Transverse colon (tissue), 4 donors: ENCODE measurements at regions not wholly inside any gene's neighbourhood (a gene's known extent, or its start where the extent isn't known, plus 50 kb on each side); places are given as distances from the start of the nearest gene placed in this dataset.

Experiments
- DNase-seq: peaks from one replicate; pipeline ENCODE4 v3.0.0-alpha.2; 2019
- H3K27ac ChIP-seq, 4 donors: fragments of 200-600 bp; sonication (generic); 2 replicates each; pipeline ENCODE4 v1.5.1; 2016 to 2018; ENCODE audit warnings: inconsistent platforms in 4 of 4
- H3K27me3 ChIP-seq: fragments of 200-600 bp; sonication (generic); 2 replicates; pipeline ENCODE4 v1.5.1; 2017; ENCODE audit warnings: inconsistent platforms
- H3K36me3 ChIP-seq, 4 donors: fragments of 200-600 bp; sonication (generic); 2 replicates each; pipeline ENCODE4 v1.5.1; 2017 to 2019; ENCODE audit warnings: inconsistent platforms in 4 of 4
- H3K4me1 ChIP-seq, 4 donors: fragments of 200-600 bp; sonication (generic); 2 replicates each; pipeline ENCODE4 v1.5.1; 2017 to 2020; ENCODE audit warnings: inconsistent platforms in 4 of 4
- H3K4me3 ChIP-seq, 4 donors: fragments of 200-600 bp; sonication (generic); 1 replicate in 1 of 4; 2 replicates in 3 of 4; pipeline versions ENCODE4 v1.5.1 to v1.6.1; 2017 to 2019; ENCODE audit warnings: inconsistent platforms in 4 of 4
- H3K9me3 ChIP-seq, 2 donors: fragments of 200-600 bp; sonication (generic); 2 replicates each; pipeline ENCODE4 v1.5.1; 2017 to 2019; ENCODE audit warnings: inconsistent platforms in 2 of 2
- EP300 ChIP-seq: sonication (generic); formaldehyde crosslinking; IDR thresholded peaks from one replicate; pipeline ENCODE4 v1.6.1; 2017; ENCODE audit warnings: antibody characterized with exemption, low read depth
- POLR2A ChIP-seq: fragments of 450-650 bp; IDR thresholded peaks from one replicate; pipeline ENCODE4 v1.6.1; 2016; ENCODE audit warnings: antibody characterized with exemption, mild to moderate bottlenecking, moderate library complexity
- POLR2AphosphoS5 ChIP-seq, 3 donors: sonication (generic); formaldehyde crosslinking; IDR thresholded peaks; one replicate each; pipeline ENCODE4 v1.6.1; 2016; ENCODE audit warnings: antibody characterized with exemption in 3 of 3
- WGBS, 2 donors: methylation state at CpG; one replicate each; pipeline ENCODE4 v1.1.5; 2018; ENCODE audit warnings: low coverage in 1 of 2; 5-methylcytosine and 5-hydroxymethylcytosine counted together
- in situ Hi-C, 4 donors: fragments of 200-750 bp; cut with MboI; loops; one replicate each; pipeline versions ENCODE4 v1.15.0 to v1.15.1; 2017; ENCODE audit warnings: low sequenced_read_pairs in 3 of 4, low pct_ligation_motif_present in 1 of 4, low pct_unique_long_range_greater_than_20kb in 1 of 4
- intact Hi-C: fragments of 100-400 bp; cut with DNase I; formaldehyde crosslinking; loops from one replicate; pipeline ENCODE4 v1.15.1; 2023; ENCODE audit warnings: low total_unique reads
- TF ChIP-seq, protein P1 (sequence below), 5 experiments: fragments of 200-600 bp in 3 of 5; fragments of 450-650 bp in 2 of 5; sonication (generic) in 3 of 5; IDR thresholded peaks; 1 replicate in 2 of 5; 2 replicates in 3 of 5; pipeline ENCODE4 v1.5.1; 2016 to 2017; ENCODE audit warnings: antibody characterized with exemption in 5 of 5, inconsistent platforms in 3 of 5, mild to moderate bottlenecking in 2 of 5, moderate library complexity in 1 of 5

DNA sequence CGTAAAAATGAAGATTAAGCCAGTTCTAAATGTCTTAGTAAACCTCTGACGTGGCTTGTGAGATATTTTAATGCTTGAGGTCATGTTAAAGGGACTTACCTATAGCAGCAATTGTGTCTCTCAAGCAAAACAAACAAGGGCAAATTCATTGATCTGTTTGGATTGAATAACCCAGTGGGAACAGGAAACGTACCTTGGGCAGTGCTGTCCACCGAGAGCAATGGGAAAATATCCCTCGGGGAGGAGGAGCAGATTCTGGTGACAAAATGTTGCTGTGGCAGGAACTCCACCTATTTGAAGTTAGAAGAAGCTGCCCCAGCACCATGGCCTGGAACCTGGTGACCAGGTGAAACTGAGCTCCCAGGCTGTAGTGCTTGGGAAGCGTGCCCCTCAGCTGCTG lies 107.1 kb upstream of the FZD8 start:
- H3K27me3 ChIP-seq: no peaks in the 10 kb centered on the region
- no peaks in the 10 kb centered on the region for H3K4me1 ChIP-seq
- in situ Hi-C loops: no loop called here
- 89 to 97% methylated on average over 5 to 6 of the region's 6 CpGs for WGBS, 2 donors
- intact Hi-C loops: no loop called here
- H3K9me3 ChIP-seq: no peaks in the 10 kb centered on the region
- DNase-seq: no peak
- H3K4me3 ChIP-seq: no peak overlapping the region
- H3K36me3 ChIP-seq: no peaks in the 10 kb centered on the region
- TF ChIP-seq, protein P1, sequence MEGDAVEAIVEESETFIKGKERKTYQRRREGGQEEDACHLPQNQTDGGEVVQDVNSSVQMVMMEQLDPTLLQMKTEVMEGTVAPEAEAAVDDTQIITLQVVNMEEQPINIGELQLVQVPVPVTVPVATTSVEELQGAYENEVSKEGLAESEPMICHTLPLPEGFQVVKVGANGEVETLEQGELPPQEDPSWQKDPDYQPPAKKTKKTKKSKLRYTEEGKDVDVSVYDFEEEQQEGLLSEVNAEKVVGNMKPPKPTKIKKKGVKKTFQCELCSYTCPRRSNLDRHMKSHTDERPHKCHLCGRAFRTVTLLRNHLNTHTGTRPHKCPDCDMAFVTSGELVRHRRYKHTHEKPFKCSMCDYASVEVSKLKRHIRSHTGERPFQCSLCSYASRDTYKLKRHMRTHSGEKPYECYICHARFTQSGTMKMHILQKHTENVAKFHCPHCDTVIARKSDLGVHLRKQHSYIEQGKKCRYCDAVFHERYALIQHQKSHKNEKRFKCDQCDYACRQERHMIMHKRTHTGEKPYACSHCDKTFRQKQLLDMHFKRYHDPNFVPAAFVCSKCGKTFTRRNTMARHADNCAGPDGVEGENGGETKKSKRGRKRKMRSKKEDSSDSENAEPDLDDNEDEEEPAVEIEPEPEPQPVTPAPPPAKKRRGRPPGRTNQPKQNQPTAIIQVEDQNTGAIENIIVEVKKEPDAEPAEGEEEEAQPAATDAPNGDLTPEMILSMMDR (IDR thresholded peaks at IDR 0.05): no peak
- TF ChIP-seq POLR2A (no peak), EP300 (no peak), POLR2AphosphoS5 (IDR thresholded peaks at IDR 0.05) (no peak)
- no peak overlapping the region for H3K27ac ChIP-seq

DNA sequence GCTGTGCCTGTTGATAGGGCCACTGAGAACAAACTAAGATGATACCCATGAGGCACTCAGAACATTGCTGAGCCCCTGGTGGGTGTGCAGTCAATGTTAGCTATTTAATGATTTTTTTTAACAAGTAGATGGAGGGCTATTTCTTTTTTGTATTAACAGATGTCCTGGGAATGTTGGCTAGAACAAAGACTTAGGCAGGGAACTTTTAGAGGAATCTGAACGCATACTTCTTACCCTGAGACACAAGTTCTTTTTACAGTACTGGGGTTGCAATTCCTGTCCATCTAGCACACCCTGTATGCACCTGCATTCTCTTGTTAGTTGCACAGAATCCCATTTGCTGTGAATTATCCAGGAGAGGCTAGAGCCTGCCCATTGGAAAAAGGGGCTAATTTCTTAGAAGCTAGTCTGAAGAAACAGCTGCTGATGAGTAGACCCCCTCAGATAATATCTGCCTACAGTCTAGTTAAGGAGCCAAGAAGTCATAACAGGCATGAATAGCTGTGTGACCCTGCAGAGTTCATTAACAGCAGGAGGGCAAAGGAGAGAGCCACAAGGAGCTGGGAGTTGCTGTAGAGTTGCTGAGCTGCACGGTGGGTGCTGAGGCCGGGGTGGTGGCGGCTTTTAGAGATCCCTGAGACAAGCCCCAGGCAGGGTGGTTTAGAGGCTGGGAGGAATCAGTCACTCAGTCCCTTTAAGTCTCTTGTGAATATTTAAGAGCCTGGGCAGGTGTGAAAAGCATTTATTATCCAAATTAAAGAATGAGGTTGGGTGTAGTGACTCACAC lies 103.7 kb upstream of the FZD8 start:
- H3K9me3 ChIP-seq: no peaks in the 10 kb centered on the region
- H3K36me3 ChIP-seq: no peaks in the 10 kb centered on the region
- H3K4me1 ChIP-seq: no peaks in the 10 kb centered on the region
- no peak overlapping the region for H3K27ac ChIP-seq
- DNase-seq: no peak
- TF ChIP-seq, protein P1 (IDR thresholded peaks at IDR 0.05): no peak
- no peak for TF ChIP-seq POLR2AphosphoS5 (IDR thresholded peaks at IDR 0.05)
- TF ChIP-seq POLR2A: no peak
- TF ChIP-seq EP300: no peak
- WGBS, 2 donors: 87 to 92% methylated on average over 2 to 4 of the region's 4 CpGs
- no peak overlapping the region for H3K4me3 ChIP-seq
- intact Hi-C loops: no loop called here
- in situ Hi-C loops: no loop called here
- H3K27me3 ChIP-seq: no peaks in the 10 kb centered on the region

GRCh38 chr10:35743851-35744250 lies 101.8 kb upstream of the FZD8 start:
- H3K9me3 ChIP-seq: no peaks in the 10 kb centered on the region
- H3K36me3 ChIP-seq: no peaks in the 10 kb centered on the region
- TF ChIP-seq POLR2AphosphoS5 (IDR thresholded peaks at IDR 0.05): no peak
- no peak for DNase-seq
- H3K4me3 ChIP-seq: no peak overlapping the region
- intact Hi-C loops (no loop called here), in situ Hi-C loops (no loop called here)
- no peak overlapping the region for H3K27ac ChIP-seq
- H3K4me1 ChIP-seq: no peaks in the 10 kb centered on the region
- 78 to 90% methylated on average over 2 of the region's 2 CpGs for WGBS, 2 donors
- H3K27me3 ChIP-seq: no peaks in the 10 kb centered on the region

GRCh38 chr10:35743351-35743750 lies 101.3 kb upstream of the FZD8 start:
- no peak for TF ChIP-seq EP300
- no peak for TF ChIP-seq POLR2AphosphoS5 (IDR thresholded peaks at IDR 0.05)
- no peak for TF ChIP-seq POLR2A
- TF ChIP-seq, protein P1 (IDR thresholded peaks at IDR 0.05): no peak
- DNase-seq: no peak
- intact Hi-C loops (no loop called here), in situ Hi-C loops (no loop called here)
- H3K9me3 ChIP-seq: no peaks in the 10 kb centered on the region
- H3K27me3 ChIP-seq: no peaks in the 10 kb centered on the region
- no peaks in the 10 kb centered on the region for H3K36me3 ChIP-seq
- no peak overlapping the region for H3K27ac ChIP-seq
- no peaks in the 10 kb centered on the region for H3K4me1 ChIP-seq
- no peak overlapping the region for H3K4me3 ChIP-seq

DNA sequence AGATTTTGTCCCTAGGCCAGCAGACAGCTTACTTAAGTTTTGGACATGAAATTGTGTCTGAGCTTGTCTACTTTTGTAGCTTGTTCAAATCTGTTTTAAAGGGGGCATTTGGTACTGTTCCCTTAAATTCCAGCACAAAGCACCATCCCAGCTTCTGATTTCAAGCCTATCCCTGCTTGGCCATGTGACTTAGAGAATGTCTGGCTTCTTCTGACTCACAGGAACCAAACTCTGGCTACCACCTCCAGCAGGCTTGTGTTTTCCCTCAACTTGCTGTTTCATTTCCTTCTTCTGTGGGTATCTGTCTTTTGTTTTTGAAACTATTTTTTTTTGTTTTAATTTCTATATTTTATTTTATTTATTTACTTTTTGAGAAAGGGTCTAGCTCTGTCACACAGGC lies 97.9 kb upstream of the FZD8 start:
- peaks cover 0 to under 1% (median 0%) of the 10 kb centered on the region in 4 donors for H3K36me3 ChIP-seq
- H3K4me1 ChIP-seq: no peaks in the 10 kb centered on the region
- TF ChIP-seq EP300 (no peak), POLR2A (no peak), POLR2AphosphoS5 (IDR thresholded peaks at IDR 0.05) (no peak)
- TF ChIP-seq, protein P1 (IDR thresholded peaks at IDR 0.05): no peak
- H3K27ac ChIP-seq: no peak overlapping the region
- no peaks in the 10 kb centered on the region for H3K9me3 ChIP-seq
- DNase-seq: no peak
- in situ Hi-C loops: no loop called here
- no peak overlapping the region for H3K4me3 ChIP-seq
- intact Hi-C loops: no loop called here
- H3K27me3 ChIP-seq: no peaks in the 10 kb centered on the region
